EH (cell line): ENCODE measurements at regions not wholly inside any gene's neighbourhood (a gene's known extent, or its start where the extent isn't known, plus 50 kb on each side); places are given as distances from the start of the nearest gene placed in this dataset.

Source experiments
- DNase-seq: peaks from one replicate; pipeline ENCODE4 v3.0.0-alpha.2; 2015; ENCODE audit warnings: low read depth

DNA sequence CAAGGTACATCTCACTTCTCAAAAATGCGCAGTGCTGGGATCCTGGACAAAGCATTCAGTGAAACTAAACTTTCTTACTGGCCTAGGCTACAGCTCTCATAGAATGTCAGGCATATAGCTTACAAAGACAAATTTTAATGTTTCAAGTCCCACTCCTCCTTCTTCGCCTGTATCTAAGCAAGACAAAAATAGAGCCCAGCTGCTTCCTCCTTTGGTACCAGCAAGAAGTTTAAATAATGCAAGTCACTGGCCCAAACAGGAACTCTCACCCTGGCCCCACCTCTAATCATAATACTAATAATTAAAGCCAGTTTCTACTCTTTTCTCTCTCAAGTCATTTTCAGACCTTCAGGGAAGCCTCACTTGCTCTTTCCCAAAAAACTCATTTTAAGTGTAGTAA is 1267.9 kb downstream of the MRPL39 start:
- DNase-seq = no peak

DNA sequence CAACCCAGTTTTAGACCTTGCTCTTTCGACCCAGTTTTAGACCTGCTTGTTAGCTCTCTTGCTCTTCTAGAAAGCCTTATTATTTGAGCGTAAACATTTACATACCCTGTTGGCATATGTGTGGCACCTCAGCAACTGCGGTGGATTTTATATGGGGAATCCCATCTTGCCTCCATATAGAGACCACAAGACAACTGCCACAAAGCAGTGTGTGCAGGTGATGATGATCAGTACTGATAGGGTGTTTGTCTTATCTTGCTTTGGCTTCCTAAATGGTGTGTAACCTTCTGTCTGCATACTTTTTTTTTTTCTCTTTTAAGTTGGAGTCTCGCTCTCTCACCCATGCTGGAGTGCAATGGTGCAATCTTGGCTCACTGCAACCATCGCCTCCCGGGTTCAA is 1270.8 kb downstream of the MRPL39 start:
- no peak for DNase-seq

DNA sequence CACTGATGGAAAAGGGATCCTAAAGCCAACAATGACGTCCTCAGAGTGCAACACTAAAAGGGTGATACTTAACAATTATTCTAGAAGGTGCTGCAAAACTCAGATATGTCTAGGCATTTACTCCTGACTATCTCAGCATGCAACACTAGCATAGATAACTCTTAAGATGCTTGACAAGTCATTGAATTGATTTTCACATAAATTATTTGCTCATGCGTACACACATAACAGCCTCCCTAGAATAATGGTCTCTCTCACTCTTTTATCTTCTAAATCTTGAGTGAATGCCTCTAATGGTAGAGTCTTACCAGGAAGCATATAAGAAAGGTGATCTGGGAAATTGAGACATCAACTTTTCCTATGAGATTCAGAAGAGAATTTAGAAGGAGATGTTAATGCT is 1283.7 kb downstream of the MRPL39 start:
- no peak for DNase-seq

DNA sequence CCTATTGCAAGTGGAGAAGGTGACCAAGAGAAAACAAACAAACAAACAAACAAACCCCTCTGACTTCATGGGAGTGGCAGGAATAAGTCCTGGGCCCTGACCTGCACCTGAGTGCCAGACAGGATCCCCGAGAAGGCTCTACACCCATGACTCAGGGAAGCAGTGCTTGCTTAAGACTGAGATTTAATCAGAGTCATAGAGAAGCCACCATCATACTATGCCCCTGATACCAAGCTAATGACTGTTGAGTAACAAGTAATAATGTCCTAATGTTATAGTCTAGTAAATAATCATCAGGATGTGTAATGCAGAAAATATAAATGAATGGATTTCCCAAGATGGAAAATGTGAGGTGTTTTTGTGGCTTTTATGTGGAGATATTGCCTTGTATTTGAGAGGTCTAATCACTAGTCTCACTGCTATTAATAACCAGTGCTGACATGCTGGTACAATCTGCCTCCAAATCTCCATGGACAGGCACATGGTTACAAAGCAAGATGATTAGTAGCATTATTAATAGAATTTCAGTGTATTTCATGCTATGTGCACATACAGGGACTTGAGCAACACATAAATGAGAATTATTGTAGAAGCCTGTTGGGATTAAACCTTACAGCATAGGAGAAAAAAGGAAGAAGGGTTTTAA is 1290.9 kb downstream of the MRPL39 start:
- no peak for DNase-seq

DNA sequence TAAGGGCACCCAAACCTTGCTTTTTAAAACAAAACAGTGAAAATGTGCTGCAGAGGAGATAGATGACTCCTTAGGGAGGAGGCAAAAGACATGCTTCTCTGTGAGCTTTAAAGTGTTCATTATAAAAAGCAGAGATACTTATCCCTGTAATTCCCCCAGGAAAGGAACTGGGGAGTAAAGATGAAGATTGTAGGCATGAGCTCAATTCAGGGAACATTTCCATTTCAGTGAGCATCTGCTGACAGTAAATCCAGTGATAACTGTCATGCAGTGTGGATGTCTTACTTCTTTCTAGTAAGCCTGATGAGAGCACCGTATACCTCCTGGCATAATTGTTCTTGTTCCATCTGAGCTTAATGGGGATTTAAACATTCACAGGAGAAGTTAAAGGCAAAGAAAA is 1296.5 kb downstream of the MRPL39 start:
- DNase-seq = no peak

DNA sequence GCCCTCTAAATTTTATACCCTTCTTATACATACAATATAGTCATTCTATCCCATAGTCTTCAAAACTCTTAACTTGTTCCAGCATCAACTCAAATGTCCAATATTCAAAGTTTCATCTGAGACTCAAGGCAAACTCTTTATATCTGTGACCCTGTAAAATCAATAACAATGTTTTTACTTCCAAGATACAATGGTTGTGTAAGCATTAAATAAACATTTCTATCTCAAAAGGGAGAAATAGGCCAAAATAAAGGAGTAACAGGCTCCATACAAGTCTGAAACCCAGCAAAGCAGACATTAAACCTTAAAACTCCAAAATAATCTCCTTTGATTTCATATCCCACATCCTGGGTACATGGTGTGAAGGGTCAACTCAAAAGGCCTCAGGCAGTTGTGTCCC is 1299.1 kb downstream of the MRPL39 start:
- DNase-seq = no peak

DNA sequence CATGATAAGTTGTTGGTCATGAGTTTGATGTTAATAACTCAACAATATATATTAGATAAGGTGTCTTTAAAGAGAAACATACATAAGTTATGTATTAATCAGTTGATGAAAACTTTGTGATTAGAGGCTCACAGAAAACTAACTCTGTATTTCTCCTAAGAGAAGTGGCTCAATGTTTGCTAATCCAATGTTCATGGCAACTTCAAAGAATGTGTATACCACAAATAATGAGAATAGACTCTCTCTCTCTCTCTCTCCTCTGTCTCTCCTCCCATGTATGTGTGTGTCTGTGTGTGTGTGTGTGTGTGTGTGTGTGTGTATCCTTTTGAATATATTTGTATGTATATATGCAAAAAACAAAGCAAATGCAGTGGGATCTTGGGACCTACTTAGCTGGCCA is 1304.9 kb downstream of the MRPL39 start:
- no peak for DNase-seq

DNA sequence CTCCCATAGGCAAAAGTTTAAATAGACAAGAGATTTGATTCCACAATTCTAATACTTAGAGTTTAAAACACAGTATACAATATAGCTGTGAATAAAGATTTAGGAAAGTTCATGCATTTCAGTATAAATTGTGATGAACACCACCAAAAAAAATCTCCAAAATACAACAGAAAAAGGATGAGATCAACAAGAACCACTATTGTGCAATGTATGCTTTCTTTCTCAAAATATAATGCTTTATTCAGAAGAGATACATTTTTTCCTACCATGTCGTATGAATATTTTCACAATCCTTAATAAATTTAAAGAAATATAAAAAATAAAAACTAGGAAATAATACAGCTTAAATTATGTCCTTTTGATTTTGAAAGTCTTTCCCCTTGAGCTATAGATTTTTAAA is 1309.2 kb downstream of the MRPL39 start:
- DNase-seq = no peak

DNA sequence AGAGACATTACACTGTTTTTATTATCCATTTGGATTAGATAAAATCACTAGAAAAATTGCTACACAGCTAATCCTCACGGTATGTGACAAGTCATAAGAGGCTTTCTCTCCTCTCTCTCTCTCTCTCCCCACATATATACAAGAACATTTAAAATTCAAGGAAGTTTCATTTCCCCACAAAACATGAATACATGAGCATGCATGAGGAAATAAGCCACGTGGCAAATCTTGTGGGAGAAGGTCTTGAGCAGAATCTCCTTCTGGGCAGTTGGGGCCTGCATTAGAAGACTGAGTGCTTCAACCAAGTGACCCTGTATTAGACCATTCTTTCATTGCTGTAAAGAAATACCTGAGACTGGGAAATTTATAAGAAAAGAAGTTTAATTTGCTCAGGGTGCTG is 1313.1 kb downstream of the MRPL39 start:
- DNase-seq = no peak

DNA sequence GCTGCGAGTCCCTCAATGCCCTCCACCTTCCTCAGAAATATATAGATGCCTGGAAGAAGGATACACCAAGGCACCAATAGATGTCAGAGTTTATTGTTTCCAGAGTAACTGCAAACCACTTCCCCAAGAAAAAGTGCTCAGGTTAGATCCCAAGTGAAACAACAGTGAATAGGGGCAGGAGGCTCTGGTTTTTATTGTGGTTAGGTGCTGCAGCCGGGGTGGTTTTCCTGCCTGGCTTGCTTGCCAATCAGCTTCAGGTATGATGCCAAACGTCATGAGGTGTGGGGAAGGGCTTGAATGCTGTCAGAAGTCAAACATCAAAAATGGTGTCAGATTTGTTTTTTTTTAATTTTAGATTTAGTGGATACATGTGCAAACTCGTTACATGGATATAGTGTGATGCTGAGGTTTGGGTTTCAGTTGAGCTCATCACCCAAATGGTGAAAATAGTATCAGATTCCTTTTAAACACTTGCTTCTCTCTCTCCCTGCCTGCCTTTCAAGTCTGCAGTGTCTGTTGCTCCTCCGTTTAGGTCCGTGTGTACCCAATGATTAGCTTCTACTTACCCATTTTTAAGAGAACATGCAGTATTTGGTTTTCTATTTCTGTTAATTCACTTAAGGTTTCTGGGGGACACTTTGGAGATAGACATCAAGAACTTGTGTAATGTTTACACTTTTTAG is 1317.0 kb downstream of the MRPL39 start:
- DNase-seq = no peak

DNA sequence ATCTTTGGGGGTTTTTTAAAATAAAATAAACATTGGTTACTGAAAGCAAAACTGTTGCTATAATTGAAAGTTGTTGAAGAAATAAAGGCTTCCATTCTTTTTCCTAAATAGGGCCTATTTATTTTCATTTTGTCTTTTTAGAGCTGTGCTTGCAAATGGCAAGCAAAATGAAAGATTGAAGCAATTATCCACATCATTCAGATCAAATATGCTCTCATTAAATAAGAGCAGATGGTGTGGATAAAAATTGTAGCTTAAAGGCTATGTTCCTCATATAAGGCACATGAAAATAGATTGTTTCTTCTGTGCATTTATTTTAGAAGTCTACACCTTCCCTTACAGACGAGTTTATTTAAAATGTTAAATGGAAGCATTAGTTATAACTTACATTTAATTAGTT is 1317.7 kb downstream of the MRPL39 start:
- DNase-seq = no peak

DNA sequence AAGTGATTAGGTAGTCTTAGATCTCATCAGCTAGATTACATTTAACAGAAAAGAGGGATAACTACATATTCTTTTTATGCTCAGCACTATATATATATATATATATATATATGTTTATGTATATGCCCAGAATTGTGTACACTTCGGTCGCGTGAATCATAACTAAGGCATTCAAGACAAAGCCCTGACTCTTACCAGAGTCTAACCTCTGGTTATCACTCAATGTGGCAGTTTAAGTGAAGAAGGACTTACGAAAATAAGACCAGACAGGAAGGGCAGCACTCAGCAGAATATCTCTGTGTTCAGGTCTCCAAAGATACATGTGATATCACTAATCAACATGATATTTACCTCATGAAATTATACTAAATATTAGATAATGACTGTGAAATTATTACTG is 1326.7 kb downstream of the MRPL39 start:
- DNase-seq = no peak

DNA sequence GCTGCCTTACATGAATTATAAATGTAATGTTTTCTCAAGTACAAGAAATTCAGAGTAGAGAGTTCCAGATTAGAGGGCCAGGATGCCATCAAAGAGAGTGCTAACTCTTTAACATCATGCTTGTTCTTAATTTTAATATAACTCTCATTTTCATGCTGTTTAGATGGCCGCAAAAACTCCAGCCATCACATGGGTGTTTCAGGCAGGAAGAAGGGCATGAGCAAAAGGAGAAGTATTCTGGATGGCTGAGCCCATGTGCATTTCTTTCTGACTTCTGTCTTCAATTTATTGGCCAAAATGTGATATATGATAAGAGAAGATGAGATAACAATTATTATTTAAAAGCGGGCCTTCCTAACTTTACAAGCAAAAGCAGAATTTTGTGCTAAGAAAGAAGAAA is 1328.6 kb downstream of the MRPL39 start:
- DNase-seq = no peak

DNA sequence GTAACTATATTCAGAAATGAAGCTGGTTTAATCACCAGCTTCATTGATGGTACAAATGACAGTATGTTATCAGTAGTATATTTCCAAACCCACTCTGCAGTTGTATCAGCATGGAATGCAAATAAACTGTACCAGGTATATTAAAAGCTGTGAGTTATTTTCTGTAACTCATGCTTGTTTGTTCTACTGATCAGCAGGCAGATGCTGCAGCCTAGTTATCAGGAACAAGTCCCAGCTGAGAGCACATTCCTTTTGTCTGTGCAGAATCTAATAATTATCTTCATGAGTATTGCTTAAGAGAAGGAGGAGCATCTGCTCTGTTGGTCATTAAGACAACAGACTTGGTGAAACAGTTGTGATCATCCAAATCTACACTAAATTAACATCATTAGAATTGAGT is 1331.1 kb downstream of the MRPL39 start:
- DNase-seq = no peak

DNA sequence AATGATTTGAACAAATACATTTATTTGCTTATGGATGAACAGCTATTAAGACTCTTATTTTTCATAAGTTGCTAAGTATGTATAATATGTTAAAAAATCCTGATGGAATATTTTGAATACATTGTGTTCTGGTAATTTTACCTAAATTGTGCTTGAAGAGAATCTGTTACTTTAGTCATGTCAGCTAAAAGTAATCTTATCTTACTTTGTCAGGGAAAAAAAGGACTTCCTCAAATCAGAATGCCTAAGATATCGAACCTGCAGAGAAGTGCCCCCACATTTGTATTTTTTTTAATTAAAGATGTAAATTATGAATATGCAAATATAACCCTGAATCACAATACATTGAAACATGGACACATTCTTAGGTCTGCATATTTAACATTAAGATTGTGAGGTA is 1331.7 kb downstream of the MRPL39 start:
- no peak for DNase-seq

DNA sequence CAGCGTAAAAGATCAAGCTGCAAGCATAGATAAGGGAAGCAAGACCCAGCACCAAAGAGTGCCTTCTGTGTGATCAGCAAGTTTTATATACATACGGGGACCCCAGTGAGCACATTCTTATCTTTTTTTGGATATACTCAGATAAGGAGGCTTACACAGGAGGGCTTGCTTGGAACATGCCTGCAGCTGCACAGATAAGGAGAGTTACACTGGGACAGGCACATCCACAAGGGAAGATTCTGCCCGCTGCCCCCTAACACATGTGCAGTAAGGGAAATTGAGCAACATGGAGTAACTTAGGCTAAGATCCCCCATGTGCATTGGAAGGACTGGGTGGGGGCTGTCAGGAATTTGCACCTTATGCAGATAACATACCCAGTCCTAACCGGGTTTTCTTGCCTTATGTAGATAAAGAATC is 1334.8 kb downstream of the MRPL39 start:
- DNase-seq = no peak

DNA sequence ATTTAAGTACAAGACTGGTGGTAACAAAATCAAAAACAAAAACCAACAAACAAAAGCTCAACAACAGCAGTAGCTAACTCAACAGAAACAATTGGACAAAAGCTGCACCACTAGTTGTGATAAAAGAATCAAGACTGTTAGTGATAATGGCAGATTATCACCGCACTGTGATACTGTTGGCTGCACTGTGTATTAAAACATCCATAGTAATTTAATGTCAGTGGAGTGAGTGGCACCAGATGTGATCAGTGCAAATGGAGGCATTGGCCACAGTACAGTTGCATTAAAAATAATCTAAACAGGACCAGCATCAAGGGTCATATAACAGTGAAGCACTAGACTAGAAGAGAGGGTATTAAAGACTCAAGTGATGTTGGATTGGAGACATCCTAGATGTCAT is 1341.3 kb downstream of the MRPL39 start:
- no peak for DNase-seq

DNA sequence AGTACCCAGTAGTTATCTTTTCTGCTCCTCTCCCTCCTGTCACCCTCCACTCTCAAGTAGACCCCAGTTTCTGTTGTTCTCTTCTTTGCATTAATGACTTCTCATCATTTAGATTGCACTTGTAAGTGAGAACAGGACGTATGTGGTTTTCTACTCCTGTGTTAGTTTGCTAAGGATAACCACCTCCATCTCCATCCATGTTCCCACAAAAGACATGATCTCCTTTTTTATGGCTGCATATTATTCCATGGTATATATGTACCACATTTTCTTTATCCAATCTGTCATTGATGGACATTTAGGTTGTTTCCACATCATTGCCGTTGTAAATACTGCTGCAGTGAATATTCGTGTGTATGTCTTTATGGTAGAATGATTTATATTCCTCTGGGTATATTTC is 1346.5 kb downstream of the MRPL39 start:
- DNase-seq = no peak

DNA sequence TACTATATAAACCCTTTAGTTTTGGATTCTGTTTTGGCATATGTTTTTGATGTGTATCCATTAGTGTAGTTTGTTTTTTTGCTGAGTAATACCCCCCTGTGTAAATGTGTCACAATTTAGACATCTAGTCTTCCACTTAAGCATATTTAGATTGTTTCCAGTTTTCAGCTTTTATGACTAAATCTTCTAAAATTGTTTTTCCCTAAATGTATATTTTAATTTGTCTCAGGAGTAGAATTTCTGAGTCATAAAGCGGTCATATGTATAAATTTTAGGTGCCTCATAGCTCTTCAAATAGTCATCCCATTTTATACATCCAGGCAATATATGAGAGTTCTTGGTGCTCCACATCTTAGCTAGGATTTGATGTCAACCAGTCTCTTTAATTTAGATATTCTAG is 1348.0 kb downstream of the MRPL39 start:
- no peak for DNase-seq

DNA sequence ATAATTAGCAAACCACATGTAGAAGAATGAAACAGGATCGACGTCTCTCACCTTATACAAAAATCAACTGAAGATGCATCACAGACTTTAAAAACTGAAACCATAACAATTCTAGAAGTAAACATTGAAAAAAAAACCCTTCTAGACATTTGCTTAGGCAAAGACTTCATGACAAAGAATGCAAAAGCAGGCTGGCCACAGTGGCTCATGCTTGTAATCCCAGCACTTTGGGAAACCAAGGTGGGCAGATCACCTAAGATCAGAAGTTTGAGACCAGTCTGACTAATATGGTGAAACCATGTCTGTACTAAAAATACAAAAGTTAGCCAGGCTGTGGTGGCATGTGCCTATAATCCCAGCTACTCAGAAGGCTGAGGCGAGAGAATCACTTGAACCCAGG is 1351.7 kb downstream of the MRPL39 start:
- no peak for DNase-seq

DNA sequence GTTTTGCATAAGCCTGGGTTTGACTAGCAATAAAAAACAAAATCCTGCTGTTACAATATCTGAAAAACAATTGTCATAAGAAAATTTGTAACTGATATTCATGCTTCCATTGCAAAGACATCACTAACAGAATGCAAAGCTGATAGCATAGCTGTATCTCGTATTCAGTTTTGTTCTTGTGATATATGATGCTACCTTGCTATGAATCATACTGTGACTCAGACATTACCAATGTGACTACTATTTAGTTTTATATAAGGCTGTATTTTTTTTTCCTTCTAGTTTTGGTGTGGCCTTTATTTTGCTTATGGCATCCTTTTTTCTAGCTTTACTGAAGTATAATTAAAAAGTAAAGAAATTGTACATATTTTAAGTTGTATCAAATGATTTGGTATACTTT is 1381.8 kb downstream of the MRPL39 start:
- DNase-seq = no peak

DNA sequence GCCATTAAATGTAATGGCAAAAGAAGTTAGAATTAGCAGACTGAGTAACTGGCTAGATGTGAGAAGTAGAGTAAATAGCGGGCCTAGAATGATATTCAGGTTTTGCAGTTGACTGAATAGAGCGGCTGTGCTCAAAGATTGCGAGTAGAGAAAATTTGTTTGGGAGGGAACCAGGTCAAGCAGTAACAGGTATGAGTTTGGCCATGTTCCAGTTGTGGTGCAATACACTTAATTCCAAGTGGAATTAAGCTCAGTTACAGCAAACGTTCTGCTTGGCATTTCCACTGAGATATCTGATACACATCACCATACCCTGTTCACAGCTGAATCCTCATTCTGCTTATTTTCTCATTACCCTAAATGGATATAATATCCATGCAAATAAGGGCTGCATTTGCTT is 1382.9 kb downstream of the MRPL39 start:
- DNase-seq = no peak

DNA sequence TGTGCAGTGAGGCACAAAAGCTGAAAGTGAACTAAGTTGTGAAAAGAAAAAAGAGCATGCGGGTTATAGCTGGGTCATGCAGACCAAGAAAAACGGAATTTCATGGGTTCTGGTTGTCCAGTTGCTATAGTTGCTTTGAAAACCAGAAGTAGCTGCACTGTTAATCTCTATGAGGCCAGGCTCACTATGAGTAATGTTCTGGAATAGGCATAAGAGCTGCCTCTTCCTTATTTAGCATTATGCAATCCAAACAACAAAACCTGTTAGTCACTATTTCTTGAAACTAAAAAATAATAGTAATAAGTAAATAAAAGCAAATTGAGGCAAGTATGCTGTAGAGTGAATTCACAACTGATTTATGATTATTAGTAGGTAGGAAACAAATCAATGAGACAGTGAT is 1383.7 kb downstream of the MRPL39 start:
- DNase-seq = no peak

DNA sequence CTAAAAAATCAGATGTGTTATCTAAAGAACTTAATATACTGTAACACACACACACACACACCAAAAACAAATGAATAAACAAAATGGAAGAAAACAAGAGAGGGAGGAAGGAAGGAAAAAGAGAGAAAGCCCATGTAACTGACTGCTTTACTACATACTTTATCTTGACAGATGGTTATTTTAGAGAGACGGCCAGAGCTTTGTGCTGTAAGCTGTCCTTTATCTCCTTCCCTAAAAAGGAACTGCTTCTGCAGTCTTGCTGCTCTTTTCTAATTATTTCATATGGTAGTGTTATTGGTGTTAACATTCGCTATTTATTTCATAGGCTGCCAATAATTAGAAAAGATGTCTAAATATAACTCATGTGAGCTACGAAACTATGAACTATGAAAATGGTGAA is 1384.6 kb downstream of the MRPL39 start:
- no peak for DNase-seq
